Spinal cord (tissue), 9 donors: ENCODE measurements at regions not wholly inside any gene's neighbourhood (a gene's known extent, or its start where the extent isn't known, plus 50 kb on each side); places are given as distances from the start of the nearest gene placed in this dataset.
A peak's percentile ranks its signal among the peaks of the same experiment; 100 is the strongest.
"Not testable (repeated sequence)": the region's sequence is repeated elsewhere in the genome, so short reads cannot be mapped to it uniquely, and the experiment has no call there.

ENCODE experiments used
- DNase-seq, 6 donors: peaks; one replicate each; pipeline versions ENCODE4 v3.0.0 to v3.0.0-alpha.2; 2013 to 2015; ENCODE audit warnings: low spot score in 6 of 6, low read depth in 4 of 6
- H3K27ac ChIP-seq: one replicate; pipeline ENCODE4 v1.5.1; 2013; ENCODE audit warnings: low read depth, low read length, control low read depth
- H3K27me3 ChIP-seq: one replicate; pipeline ENCODE4 v1.6.1; 2013; ENCODE audit warnings: low read length; ENCODE audit not compliant: control insufficient read depth, insufficient read depth
- H3K36me3 ChIP-seq: one replicate; pipeline ENCODE4 v1.6.1; 2013; ENCODE audit warnings: low read length; ENCODE audit not compliant: control insufficient read depth, insufficient read depth
- H3K4me1 ChIP-seq: one replicate; pipeline ENCODE4 v1.6.1; 2013; ENCODE audit warnings: low read length; ENCODE audit not compliant: control insufficient read depth, insufficient read depth
- H3K4me3 ChIP-seq: one replicate; pipeline ENCODE4 v1.5.1; 2013; ENCODE audit warnings: low read depth, low read length, control low read depth
- H3K9me3 ChIP-seq: one replicate; pipeline ENCODE4 v1.6.1; 2013; ENCODE audit warnings: low read length; ENCODE audit not compliant: control insufficient read depth, insufficient read depth
- WGBS: methylation state at CpG from one replicate; pipeline ENCODE4 v1.1.5; 2013; ENCODE audit warnings: missing lambda C conversion rate; ENCODE audit not compliant: insufficient coverage; 5-methylcytosine and 5-hydroxymethylcytosine counted together
- donor health status: healthy.

- Histone ChIP-seq H3K27me3 (peaks cover 6% of the 10 kb centered on the region), H3K4me1 (peaks cover 10% of the 10 kb centered on the region), H3K36me3 (no peaks in the 10 kb centered on the region), H3K27ac (no peak overlapping the region), H3K9me3 (no peaks in the 10 kb centered on the region), H3K4me3 (no peak overlapping the region)
- DNase-seq = peak in 1 of 6 donors; percentile 31
- 100% methylated on average over 1 of the region's 2 CpGs for WGBS
Observed at GRCh38 chr1:38500352-38500751, 359.2 kb downstream of the RRAGC start.

GRCh38 chr1:38498686-38499085 is 360.9 kb downstream of the RRAGC start:
- Histone ChIP-seq H3K27me3 (peaks cover 3% of the 10 kb centered on the region), H3K36me3 (no peaks in the 10 kb centered on the region), H3K9me3 (no peaks in the 10 kb centered on the region), H3K27ac (no peak overlapping the region), H3K4me3 (no peak overlapping the region), H3K4me1 (peaks cover 10% of the 10 kb centered on the region)
- peak in 1 of 6 donors; percentile 16 for DNase-seq
- 11% methylated on average over 2 of the region's 7 CpGs for WGBS

- 35% methylated on average over 3 of the region's 7 CpGs for WGBS
- DNase-seq = peak in 2 of 6 donors; percentile 32 to 66
- Histone ChIP-seq H3K27me3 (peaks cover 3% of the 10 kb centered on the region), H3K4me1 (peaks cover 10% of the 10 kb centered on the region), H3K4me3 (no peak overlapping the region), H3K9me3 (no peaks in the 10 kb centered on the region), H3K36me3 (no peaks in the 10 kb centered on the region), H3K27ac (no peak overlapping the region)
Observed at GRCh38 chr1:38497921-38498656, 361.5 kb downstream of the RRAGC start.

- H3K27me3 ChIP-seq, H3K9me3 ChIP-seq, H3K27ac ChIP-seq, H3K36me3 ChIP-seq, H3K4me3 ChIP-seq, H3K4me1 ChIP-seq, DNase-seq: not testable (repeated sequence)
- 86% methylated on average over 1 of the region's 3 CpGs for WGBS
Observed at GRCh38 chr1:38493306-38493705, 366.3 kb downstream of the RRAGC start.

GRCh38 chr1:38489844-38490270 is 369.7 kb downstream of the RRAGC start:
- no peaks in the 10 kb centered on the region for H3K4me1 ChIP-seq
- H3K27ac ChIP-seq = no peak overlapping the region
- no peak overlapping the region for H3K4me3 ChIP-seq
- no peaks in the 10 kb centered on the region for H3K36me3 ChIP-seq
- H3K9me3 ChIP-seq = no peaks in the 10 kb centered on the region
- peaks cover 3% of the 10 kb centered on the region for H3K27me3 ChIP-seq
- DNase-seq = peak in 1 of 6 donors; percentile 54
- 57% methylated on average over 3 of the region's 6 CpGs for WGBS

GRCh38 chr1:38488162-38488898 is 371.2 kb downstream of the RRAGC start:
- H3K36me3 ChIP-seq = no peaks in the 10 kb centered on the region
- no peaks in the 10 kb centered on the region for H3K4me1 ChIP-seq
- H3K9me3 ChIP-seq = no peaks in the 10 kb centered on the region
- 100% methylated on average over 2 of the region's 6 CpGs for WGBS
- H3K4me3 ChIP-seq = no peak overlapping the region
- no peak overlapping the region for H3K27ac ChIP-seq
- peaks cover 3% of the 10 kb centered on the region for H3K27me3 ChIP-seq
- DNase-seq = no peak

DNA sequence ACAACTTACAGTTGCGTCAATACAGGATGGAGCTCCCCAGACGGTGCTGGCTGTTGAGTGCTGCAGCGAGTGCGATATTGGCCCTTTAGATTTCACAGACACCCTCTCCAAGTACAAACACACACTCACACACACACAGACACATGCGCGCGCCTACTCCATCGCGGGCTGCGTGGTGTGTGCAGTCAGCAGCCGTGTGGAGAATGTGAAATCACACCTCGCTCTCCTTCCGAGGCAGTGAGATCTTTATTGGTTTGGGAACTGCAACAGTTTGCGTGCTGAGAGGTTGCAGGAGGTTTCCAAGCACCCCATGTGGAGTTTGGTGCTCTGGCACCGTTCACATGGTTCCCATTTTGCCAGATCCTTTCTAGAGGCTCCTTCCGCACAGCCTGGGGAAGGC is 372.2 kb downstream of the RRAGC start:
- DNase-seq = peak in 1 of 6 donors; percentile 78
- no peaks in the 10 kb centered on the region for H3K4me1 ChIP-seq
- H3K4me3 ChIP-seq = no peak overlapping the region
- 77% methylated on average over 9 of the region's 16 CpGs for WGBS
- peaks cover under 1% of the 10 kb centered on the region for H3K27me3 ChIP-seq
- H3K9me3 ChIP-seq = no peaks in the 10 kb centered on the region
- H3K36me3 ChIP-seq = no peaks in the 10 kb centered on the region
- no peak overlapping the region for H3K27ac ChIP-seq

GRCh38 chr1:38486085-38486484 is 373.5 kb downstream of the RRAGC start:
- no peaks in the 10 kb centered on the region for H3K36me3 ChIP-seq
- no peak for DNase-seq
- H3K27ac ChIP-seq = no peak overlapping the region
- no peaks in the 10 kb centered on the region for H3K9me3 ChIP-seq
- WGBS = 36% methylated on average over 5 of the region's 5 CpGs
- no peaks in the 10 kb centered on the region for H3K27me3 ChIP-seq
- H3K4me1 ChIP-seq = no peaks in the 10 kb centered on the region
- H3K4me3 ChIP-seq = no peak overlapping the region

DNA sequence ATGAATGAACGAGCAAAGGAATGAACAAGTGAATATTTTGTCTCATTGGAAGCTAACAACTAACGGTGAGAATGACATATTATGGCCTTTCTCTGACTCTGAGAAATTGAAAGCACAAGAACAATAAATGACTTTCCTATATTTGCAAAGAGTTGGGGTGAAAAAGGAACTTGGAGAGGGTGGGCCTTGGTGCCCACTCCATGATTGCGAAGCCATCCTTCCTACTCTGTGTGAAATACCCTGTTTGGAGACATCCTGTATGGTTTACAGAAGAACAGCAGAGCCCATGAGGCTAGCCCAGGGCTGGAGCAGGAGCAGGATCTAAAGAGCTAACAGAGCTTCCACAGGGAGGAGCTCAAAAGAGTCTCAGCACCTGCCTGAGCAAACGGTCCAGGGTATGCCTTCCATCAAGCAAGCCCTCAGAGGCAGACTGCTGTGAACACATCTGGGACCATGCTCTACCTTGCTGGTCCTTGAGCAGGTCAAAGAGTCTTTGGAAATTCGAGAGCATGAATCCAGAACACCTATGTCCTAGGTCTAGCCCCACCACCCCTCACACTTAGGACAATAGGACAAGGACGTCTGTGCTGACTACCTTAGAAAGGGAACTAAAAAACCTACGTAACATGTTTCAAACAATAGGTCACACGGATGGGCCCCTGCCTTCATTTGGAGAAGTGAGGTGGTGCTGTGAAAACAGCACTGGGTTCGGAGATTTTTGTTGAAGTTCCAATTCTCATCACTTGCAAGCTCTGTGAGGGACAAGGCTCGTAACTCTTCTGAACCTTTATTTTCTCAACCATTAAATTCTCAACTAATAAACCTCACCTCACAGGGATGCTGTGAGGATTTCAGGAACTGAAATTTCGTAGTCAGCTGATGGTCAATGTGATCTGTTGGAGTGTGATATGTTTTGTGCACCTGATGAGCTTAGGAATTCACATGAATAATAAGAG is 377.4 kb downstream of the RRAGC start:
- no peaks in the 10 kb centered on the region for H3K27me3 ChIP-seq

More for the DNA sequence above, 377.4 kb downstream of the RRAGC start:
- H3K36me3 ChIP-seq = no peaks in the 10 kb centered on the region
- peaks cover 1% of the 10 kb centered on the region for H3K4me1 ChIP-seq
- WGBS = 83% methylated on average over 7 of the region's 11 CpGs
- H3K9me3 ChIP-seq = peaks cover 2% of the 10 kb centered on the region
- no peak overlapping the region for H3K27ac ChIP-seq
- no peak for DNase-seq
- no peak overlapping the region for H3K4me3 ChIP-seq
